Brain pericyte (primary cell): ENCODE measurements at regions not wholly inside any gene's neighbourhood (a gene's known extent, or its start where the extent isn't known, plus 50 kb on each side); places are given as distances from the start of the nearest gene placed in this dataset.
"Not testable (repeated sequence)": the region's sequence is repeated elsewhere in the genome, so short reads cannot be mapped to it uniquely, and the experiment has no call there.

Experiments
- DNase-seq: peaks from one replicate; pipeline ENCODE4 v3.0.0-alpha.2; 2012; ENCODE audit warnings: low read depth, low spot score

GRCh38 chr9:65566018-65566417 is 109.7 kb upstream of the ZNG1E start:
- not testable (repeated sequence) for DNase-seq

GRCh38 chr9:65519018-65519417 is 156.7 kb upstream of the ZNG1E start:
- DNase-seq = not testable (repeated sequence)

DNA sequence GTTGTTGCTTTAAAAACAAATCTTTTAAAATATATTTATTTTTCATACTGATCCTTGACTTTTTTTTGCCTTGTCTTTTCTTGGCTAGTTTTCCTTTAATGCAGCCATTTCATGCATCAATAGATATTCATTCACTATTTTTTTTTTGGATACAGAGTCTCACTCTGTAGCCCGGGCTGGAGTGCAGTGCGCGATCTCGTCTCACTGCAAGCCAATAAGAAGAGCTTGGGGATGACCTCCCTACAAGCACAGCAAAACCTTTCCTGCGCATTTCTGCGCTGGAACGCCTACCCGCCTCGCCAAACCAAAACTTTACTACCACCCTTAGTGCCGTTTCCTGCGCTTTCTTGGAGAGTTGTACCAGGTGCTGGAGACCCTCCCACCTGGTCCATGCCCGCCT is 161.3 kb upstream of the ZNG1E start:
- DNase-seq = not testable (repeated sequence)

DNA sequence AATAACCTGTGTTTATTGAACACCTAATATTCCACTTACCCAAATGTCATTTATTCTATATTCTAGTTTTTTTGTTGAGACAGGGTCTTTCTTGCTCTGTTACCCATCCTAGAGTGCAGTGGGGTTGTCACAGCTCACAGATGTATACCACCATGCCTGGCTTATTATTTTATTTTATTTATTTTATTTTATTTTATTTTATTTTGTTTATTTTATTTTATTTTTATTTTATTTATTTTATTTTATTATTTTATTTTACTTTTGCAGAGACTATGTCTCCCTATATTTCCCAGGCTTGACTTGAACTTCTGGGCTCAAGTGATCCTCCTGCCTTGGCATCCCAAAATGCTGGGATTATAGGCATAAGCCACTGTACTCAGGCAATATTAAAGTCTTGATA is 167.8 kb upstream of the ZNG1E start:
- not testable (repeated sequence) for DNase-seq

GRCh38 chr9:65504686-65505085 is 171.0 kb upstream of the ZNG1E start:
- DNase-seq = not testable (repeated sequence)

DNA sequence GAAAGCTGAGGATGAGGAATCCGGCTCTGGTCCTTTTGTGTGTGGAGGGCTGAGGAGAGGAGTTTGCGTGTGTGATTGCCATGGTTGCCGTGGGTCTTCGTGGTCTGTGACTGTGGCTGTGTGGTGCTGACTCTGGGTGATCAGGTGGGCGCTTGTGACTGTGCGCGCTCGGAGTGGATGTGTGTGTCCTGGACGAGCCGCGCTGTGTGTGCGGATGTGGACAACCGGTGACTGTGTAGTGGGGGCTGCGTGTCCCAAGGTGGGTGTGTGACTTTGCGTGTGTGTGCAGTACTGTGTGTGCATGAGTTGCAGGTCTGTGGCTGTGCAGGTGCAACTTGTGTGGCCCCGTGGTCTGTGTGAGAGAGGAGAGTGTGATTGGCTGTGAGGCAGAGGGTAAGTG is 172.0 kb upstream of the ZNG1E start:
- DNase-seq = not testable (repeated sequence)

- not testable (repeated sequence) for DNase-seq
Observed at GRCh38 chr9:65482890-65483289, 192.8 kb upstream of the ZNG1E start.

GRCh38 chr9:65481291-65481690 is 194.4 kb upstream of the ZNG1E start:
- not testable (repeated sequence) for DNase-seq

DNA sequence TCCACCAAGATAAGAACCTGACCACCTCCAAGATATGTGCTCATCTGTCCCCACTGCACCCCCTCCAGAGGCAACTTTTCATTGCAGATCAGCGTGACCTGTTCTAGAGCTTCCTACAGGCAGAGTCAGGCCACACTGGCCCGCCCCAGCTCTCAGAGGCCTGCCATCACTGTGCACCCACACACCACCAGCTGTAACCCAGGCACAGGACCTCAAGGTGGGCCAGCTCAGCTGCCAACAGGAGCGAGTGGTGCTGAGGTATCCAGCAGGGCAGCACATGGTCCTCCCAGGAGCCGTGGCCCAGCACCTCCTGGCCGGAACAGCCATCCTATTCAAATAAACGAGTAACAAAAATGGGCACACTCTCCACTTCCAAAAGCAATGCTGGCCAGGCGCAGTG is 189.9 kb upstream of the FOXD4L5 start:
- DNase-seq = not testable (repeated sequence)

DNA sequence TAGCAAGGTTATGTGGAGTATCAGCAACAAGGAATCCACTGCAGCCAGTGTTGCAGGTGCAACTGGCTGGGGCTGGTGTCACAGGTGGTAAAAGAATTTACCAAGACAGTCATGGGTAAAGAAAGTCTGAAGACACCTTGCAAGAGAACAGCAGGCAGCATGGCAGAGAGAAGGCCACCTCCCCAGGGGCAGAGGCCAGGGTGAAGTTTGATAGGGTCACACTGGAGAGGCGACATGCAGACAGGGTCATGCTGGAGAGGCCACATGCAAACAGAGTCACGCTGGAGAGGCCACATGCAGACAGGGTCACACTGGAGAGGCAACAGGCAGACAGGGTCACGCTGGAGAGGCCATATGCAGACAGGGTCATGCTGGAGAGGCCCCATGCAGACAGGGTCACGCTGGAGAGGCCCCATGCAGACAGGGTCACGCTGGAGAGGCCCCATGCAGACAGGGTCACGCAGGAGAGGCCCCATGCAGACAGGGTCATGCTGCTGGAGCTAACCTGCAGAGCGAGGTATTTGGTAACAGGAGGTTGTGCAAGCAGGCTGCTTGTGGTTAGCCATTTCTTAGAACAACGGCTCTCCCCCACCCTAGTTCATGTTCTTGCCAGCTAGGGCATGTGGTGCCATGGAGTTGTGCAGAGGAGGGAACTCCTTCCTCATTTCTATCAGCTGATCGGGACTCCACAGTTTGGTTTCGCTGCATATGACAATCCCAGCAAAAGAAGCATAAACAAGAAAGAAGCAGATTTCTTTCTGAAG is 188.2 kb upstream of the FOXD4L5 start:
- DNase-seq = not testable (repeated sequence)

DNA sequence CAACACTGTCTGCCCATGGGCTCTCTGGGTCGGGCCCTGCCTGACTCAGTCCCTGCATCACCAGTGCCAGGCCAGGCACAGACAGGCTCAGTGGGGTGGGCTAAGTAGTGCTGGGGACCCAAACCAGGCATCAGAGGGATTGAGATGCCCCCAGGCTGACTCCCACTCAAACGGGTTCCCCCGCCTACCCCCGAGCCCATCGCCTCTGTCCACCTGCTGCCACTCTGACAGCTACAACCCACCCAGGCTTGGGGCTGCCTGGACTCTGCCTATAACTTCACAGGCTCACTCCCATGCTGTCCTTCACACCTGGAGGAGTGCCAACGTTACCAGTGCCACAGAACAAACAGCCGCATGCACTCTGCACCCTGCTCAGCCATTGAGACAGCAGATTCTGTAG is 186.1 kb upstream of the FOXD4L5 start:
- not testable (repeated sequence) for DNase-seq

DNA sequence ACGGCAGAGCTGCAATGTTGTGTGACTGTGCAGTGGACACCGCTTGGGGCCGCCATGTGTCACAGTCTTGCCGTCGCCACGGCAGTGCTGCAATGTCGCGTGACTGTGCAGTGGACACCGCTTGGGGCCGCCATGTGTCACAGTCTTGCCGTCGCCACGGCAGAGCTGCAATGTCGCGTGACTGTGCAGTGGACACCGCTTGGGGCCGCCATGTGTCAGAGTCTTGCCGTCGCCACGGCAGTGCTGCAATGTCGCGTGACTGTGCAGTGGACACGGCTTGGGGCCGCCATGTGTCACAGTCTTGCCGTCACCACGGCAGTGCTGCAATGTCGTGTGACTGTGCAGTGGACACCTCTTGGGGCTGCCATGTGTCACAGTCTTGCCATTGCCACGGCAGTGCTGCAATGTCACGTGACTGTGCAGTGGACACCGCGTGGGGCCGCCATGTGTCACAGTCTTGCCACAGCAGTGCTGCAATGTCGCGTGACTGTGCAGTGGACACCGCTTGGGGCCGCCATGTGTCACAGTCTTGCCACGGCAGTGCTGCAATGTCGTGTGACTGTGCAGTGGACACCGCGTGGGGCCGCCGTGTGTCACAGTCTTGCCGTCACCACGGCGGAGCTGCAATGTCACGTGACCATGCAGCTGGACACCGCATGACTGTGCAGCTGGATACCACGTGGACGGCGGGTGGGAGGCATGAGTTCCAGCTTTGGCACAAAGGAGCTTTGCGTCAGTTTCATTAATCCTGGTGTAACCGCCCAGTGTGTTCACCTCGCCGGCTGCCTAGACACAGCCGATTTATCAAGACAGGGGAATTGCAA is 182.1 kb upstream of the FOXD4L5 start:
- not testable (repeated sequence) for DNase-seq

GRCh38 chr9:65465246-65465895 is 180.4 kb upstream of the FOXD4L5 start:
- DNase-seq = not testable (repeated sequence)

- DNase-seq = not testable (repeated sequence)
Observed at GRCh38 chr9:65462476-65462875, 177.5 kb upstream of the FOXD4L5 start.

GRCh38 chr9:65459756-65460320 is 174.8 kb upstream of the FOXD4L5 start:
- DNase-seq = no peak

- DNase-seq = no peak
Observed at GRCh38 chr9:65458992-65459391, 174.0 kb upstream of the FOXD4L5 start.

DNA sequence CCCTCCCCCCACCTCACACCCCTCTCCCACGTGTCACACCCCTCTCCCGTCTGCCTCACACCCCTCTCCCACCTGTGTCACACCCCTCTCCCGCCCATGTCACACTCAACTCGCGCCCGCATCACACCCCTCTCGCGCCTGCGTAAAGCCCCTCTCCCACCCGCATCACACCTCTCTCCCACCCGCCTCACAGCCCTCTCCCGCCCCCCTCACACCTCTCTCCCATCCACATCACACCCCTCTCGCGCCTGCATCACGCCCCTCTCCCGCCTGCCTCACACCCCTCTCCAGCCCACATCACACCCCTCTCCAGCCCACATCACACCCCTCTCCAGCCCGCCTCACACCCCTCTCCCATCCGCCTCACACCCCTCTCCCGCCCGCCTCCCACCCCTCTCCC is 173.5 kb upstream of the FOXD4L5 start:
- DNase-seq = no peak

DNA sequence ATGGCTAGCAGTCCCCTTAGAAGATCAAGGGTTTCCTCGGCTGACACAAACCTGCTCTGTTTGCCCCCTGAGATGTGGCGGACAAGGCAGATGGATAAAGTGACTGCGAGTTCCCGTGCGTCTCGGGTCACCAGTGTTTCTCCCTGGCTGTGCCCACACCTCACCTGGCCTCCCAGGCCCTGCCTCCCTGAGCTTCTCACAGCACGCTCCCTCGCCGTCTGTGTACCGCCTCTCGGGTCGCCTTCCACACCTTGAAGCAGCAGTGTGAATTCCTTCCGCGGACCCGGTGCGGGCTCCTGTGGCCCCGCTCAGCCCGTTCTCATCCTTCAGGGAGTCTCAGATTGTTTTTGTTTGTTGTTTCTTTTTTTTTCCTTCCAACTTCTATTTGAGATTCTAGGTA is 172.0 kb upstream of the FOXD4L5 start:
- DNase-seq = not testable (repeated sequence)

GRCh38 chr9:65455751-65456647 is 171.0 kb upstream of the FOXD4L5 start:
- not testable (repeated sequence) for DNase-seq

- DNase-seq = not testable (repeated sequence)
Observed at GRCh38 chr9:65455136-65455535, 170.1 kb upstream of the FOXD4L5 start.

- not testable (repeated sequence) for DNase-seq
Observed at GRCh38 chr9:65454666-65455065, 169.7 kb upstream of the FOXD4L5 start.
